Activated T-helper 1 cell treated with anti-CD3 and anti-CD28 coated beads, Interleukin-2, amount 50 U/mL, for 16 hours (primary cell): ENCODE measurements at regions not wholly inside any gene's neighbourhood (a gene's known extent, or its start where the extent isn't known, plus 50 kb on each side); places are given as distances from the start of the nearest gene placed in this dataset.

ENCODE experiments used
- DNase-seq, 2 donors: peaks; one replicate each; pipeline ENCODE4 v3.0.0-alpha.2; 2020; ENCODE audit warnings: low read depth in 1 of 2, low spot score in 1 of 2

- DNase-seq, result no peak
Observed at GRCh38 chr5:133777951-133778350, 165.6 kb upstream of the FSTL4 start.

GRCh38 chr5:133775584-133776304 lies 163.4 kb upstream of the FSTL4 start:
- DNase-seq, result no peak

- no peak for DNase-seq
Observed at GRCh38 chr5:133773247-133774202, 161.2 kb upstream of the FSTL4 start.

GRCh38 chr5:133769842-133770241 lies 157.5 kb upstream of the FSTL4 start:
- no peak for DNase-seq

GRCh38 chr5:133763744-133764143 lies 151.4 kb upstream of the FSTL4 start:
- no peak for DNase-seq

GRCh38 chr5:133761632-133762031 lies 149.3 kb upstream of the FSTL4 start:
- no peak for DNase-seq

GRCh38 chr5:133760532-133760931 lies 148.2 kb upstream of the FSTL4 start:
- no peak for DNase-seq

- no peak for DNase-seq
Observed at GRCh38 chr5:133758641-133759040, 146.3 kb upstream of the FSTL4 start.

GRCh38 chr5:133757396-133757945 lies 145.1 kb upstream of the FSTL4 start:
- DNase-seq, result no peak

GRCh38 chr5:133756756-133757155 lies 144.4 kb upstream of the FSTL4 start:
- DNase-seq, result no peak

- DNase-seq, result no peak
Observed at GRCh38 chr5:133756036-133756435, 143.7 kb upstream of the FSTL4 start.

GRCh38 chr5:133754575-133755169 lies 142.3 kb upstream of the FSTL4 start:
- DNase-seq, result no peak

GRCh38 chr5:133753856-133754255 lies 141.5 kb upstream of the FSTL4 start:
- DNase-seq, result no peak

GRCh38 chr5:133751846-133752245 lies 139.5 kb upstream of the FSTL4 start:
- DNase-seq, result no peak

- no peak for DNase-seq
Observed at GRCh38 chr5:133751421-133751820, 139.1 kb upstream of the FSTL4 start.

- DNase-seq, result no peak
Observed at GRCh38 chr5:133750856-133751255, 138.5 kb upstream of the FSTL4 start.

- no peak for DNase-seq
Observed at GRCh38 chr5:133750356-133750755, 138.0 kb upstream of the FSTL4 start.

- DNase-seq, result no peak
Observed at GRCh38 chr5:133749331-133749985, 137.1 kb upstream of the FSTL4 start.

- DNase-seq, result no peak
Observed at GRCh38 chr5:133746834-133747233, 134.5 kb upstream of the FSTL4 start.

- no peak for DNase-seq
Observed at GRCh38 chr5:133744960-133745308, 132.6 kb upstream of the FSTL4 start.
